Hippocampal formation (tissue), 2 donors: ENCODE measurements at regions not wholly inside any gene's neighbourhood (a gene's known extent, or its start where the extent isn't known, plus 50 kb on each side); places are given as distances from the start of the nearest gene placed in this dataset.

ENCODE experiments used
- DNase-seq, 2 donors: peaks; one replicate each; lab custom pipeline; 2025; lab: John Stamatoyannopoulos, UW

GRCh38 chr9:107431461-107431860 is 58.1 kb downstream of the KLF4 start:
- no peak for DNase-seq

GRCh38 chr9:107430071-107430470 is 59.5 kb downstream of the KLF4 start:
- no peak for DNase-seq

GRCh38 chr9:107426126-107426525 is 63.4 kb downstream of the KLF4 start:
- DNase-seq: no peak

- DNase-seq: peak; percentile 10 to 30
Measured at GRCh38 chr9:107425101-107426025, 64.2 kb downstream of the KLF4 start.

GRCh38 chr9:107423540-107423939 is 66.0 kb downstream of the KLF4 start:
- DNase-seq: no peak

GRCh38 chr9:107422189-107423185 is 67.1 kb downstream of the KLF4 start:
- DNase-seq: peak; percentile 1 to 10

- no peak for DNase-seq
Measured at GRCh38 chr9:107410420-107410819, 79.1 kb downstream of the KLF4 start.

GRCh38 chr9:107409581-107410389 is 79.8 kb downstream of the KLF4 start:
- no peak for DNase-seq

- DNase-seq: no peak
Measured at GRCh38 chr9:107407675-107408074, 81.9 kb downstream of the KLF4 start.

- no peak for DNase-seq
Measured at GRCh38 chr9:107405511-107405910, 84.1 kb downstream of the KLF4 start.

GRCh38 chr9:107404736-107405135 is 84.8 kb downstream of the KLF4 start:
- no peak for DNase-seq

GRCh38 chr9:107404161-107404560 is 85.4 kb downstream of the KLF4 start:
- DNase-seq: no peak

GRCh38 chr9:107397076-107398044 is 92.2 kb downstream of the KLF4 start:
- no peak for DNase-seq

- no peak for DNase-seq
Measured at GRCh38 chr9:107394264-107394663, 95.3 kb downstream of the KLF4 start.

- no peak for DNase-seq
Measured at GRCh38 chr9:107390778-107391177, 98.8 kb downstream of the KLF4 start.

- DNase-seq: no peak
Measured at GRCh38 chr9:107390279-107390678, 99.3 kb downstream of the KLF4 start.

- DNase-seq: no peak
Measured at GRCh38 chr9:107389617-107390071, 99.9 kb downstream of the KLF4 start.

GRCh38 chr9:107388890-107389289 is 100.7 kb downstream of the KLF4 start:
- DNase-seq: no peak

- peak in 1 of 2 donors; percentile 13 for DNase-seq
Measured at GRCh38 chr9:107387409-107387808, 102.2 kb downstream of the KLF4 start.

GRCh38 chr9:107386396-107386795 is 103.2 kb downstream of the KLF4 start:
- no peak for DNase-seq
